ENCODE measurements at regions not wholly inside any gene's neighbourhood (a gene's known extent, or its start where the extent isn't known, plus 50 kb on each side); places are given as distances from the start of the nearest gene placed in this dataset.
A peak's percentile ranks its signal among the peaks of the same experiment; 100 is the strongest.

GRCh38 chr4:11636031-11636430 lies 207.3 kb upstream of the HS3ST1 start:
- DNase-seq (ENCODE audit: low read depth): no peak
- TF ChIP-seq CTCF (IDR thresholded peaks at IDR 0.05; ENCODE audit: insufficient read depth, low read length): no peak
- no peak overlapping the region for H3K4me3 ChIP-seq (ENCODE audit: low read depth, low read length)

GRCh38 chr4:11635342-11635741 lies 206.6 kb upstream of the HS3ST1 start:
- DNase-seq (ENCODE audit: low read depth): peak; percentile 70
- TF ChIP-seq CTCF (IDR thresholded peaks at IDR 0.05; ENCODE audit: insufficient read depth, low read length): no peak
- no peak overlapping the region for H3K4me3 ChIP-seq (ENCODE audit: low read depth, low read length)

- no peak for DNase-seq (ENCODE audit: low read depth)
- no peak overlapping the region for H3K4me3 ChIP-seq (ENCODE audit: low read depth, low read length)
- TF ChIP-seq CTCF (IDR thresholded peaks at IDR 0.05; ENCODE audit: insufficient read depth, low read length): no peak
Measured at GRCh38 chr4:11634283-11634682, 205.6 kb upstream of the HS3ST1 start.

- H3K4me3 ChIP-seq (ENCODE audit: low read depth, low read length): no peak overlapping the region
- DNase-seq (ENCODE audit: low read depth): no peak
- TF ChIP-seq CTCF (IDR thresholded peaks at IDR 0.05; ENCODE audit: insufficient read depth, low read length): no peak
Measured at GRCh38 chr4:11633430-11633829, 204.7 kb upstream of the HS3ST1 start.

GRCh38 chr4:11632483-11632882 lies 203.8 kb upstream of the HS3ST1 start:
- no peak overlapping the region for H3K4me3 ChIP-seq (ENCODE audit: low read depth, low read length)
- TF ChIP-seq CTCF (IDR thresholded peaks at IDR 0.05; ENCODE audit: insufficient read depth, low read length): no peak
- DNase-seq (ENCODE audit: low read depth): peak; percentile 28

- no peak overlapping the region for H3K4me3 ChIP-seq (ENCODE audit: low read depth, low read length)
- TF ChIP-seq CTCF (IDR thresholded peaks at IDR 0.05; ENCODE audit: insufficient read depth, low read length): no peak
- DNase-seq (ENCODE audit: low read depth): no peak
Measured at GRCh38 chr4:11632025-11632424, 203.3 kb upstream of the HS3ST1 start.

- no peak for TF ChIP-seq CTCF (IDR thresholded peaks at IDR 0.05; ENCODE audit: insufficient read depth, low read length)
- no peak for DNase-seq (ENCODE audit: low read depth)
- no peak overlapping the region for H3K4me3 ChIP-seq (ENCODE audit: low read depth, low read length)
Measured at GRCh38 chr4:11631416-11631815, 202.7 kb upstream of the HS3ST1 start.
